Liver (tissue), 3 donors: ENCODE measurements at regions not wholly inside any gene's neighbourhood (a gene's known extent, or its start where the extent isn't known, plus 50 kb on each side); places are given as distances from the start of the nearest gene placed in this dataset.

Experiments
- CTCF ChIP-seq: fragments of 150-350 bp; IDR thresholded peaks from 2 replicates; pipeline ENCODE4 v1.5.1; 2017; ENCODE audit warnings: improper control_type of control experiment, low read depth, low read length; ENCODE audit not compliant: missing input control
- EGR1 ChIP-seq, 2 donors: IDR thresholded peaks; 2 replicates each; pipeline ENCODE4 v1.6.1; 2016 to 2018; ENCODE audit warnings: antibody characterized with exemption in 2 of 2, low read depth in 2 of 2
- FOXA1 ChIP-seq: IDR thresholded peaks from 2 replicates; pipeline ENCODE4 v1.6.1; 2016; ENCODE audit warnings: antibody characterized with exemption
- MAX ChIP-seq: IDR thresholded peaks from 2 replicates; pipeline ENCODE4 v1.6.1; 2016; ENCODE audit warnings: antibody characterized with exemption
- SP1 ChIP-seq: IDR thresholded peaks from 2 replicates; pipeline ENCODE4 v1.6.1; 2018; ENCODE audit warnings: antibody characterized with exemption, mild to moderate bottlenecking
- donor health status: healthy.
- donor health status: healthy.

GRCh38 chr10:105718207-105718995, 1077.3 kb downstream of the SORCS3 start:
- no peak for TF ChIP-seq CTCF
- TF ChIP-seq EGR1 (IDR thresholded peaks at IDR 0.05; ENCODE audit: low read depth in 2 of 2): no peak
- no peak for TF ChIP-seq FOXA1
- TF ChIP-seq MAX: no peak
- no peak for TF ChIP-seq SP1
